NCI-H1417 (cell line): ENCODE measurements at regions not wholly inside any gene's neighbourhood (a gene's known extent, or its start where the extent isn't known, plus 50 kb on each side); places are given as distances from the start of the nearest gene placed in this dataset.
"Not testable (repeated sequence)": the region's sequence is repeated elsewhere in the genome, so short reads cannot be mapped to it uniquely, and the experiment has no call there.

Source experiments
- DNase-seq, 3 experiments: peaks; one replicate each; lab custom pipeline; 2025; lab: John Stamatoyannopoulos, UW

DNA sequence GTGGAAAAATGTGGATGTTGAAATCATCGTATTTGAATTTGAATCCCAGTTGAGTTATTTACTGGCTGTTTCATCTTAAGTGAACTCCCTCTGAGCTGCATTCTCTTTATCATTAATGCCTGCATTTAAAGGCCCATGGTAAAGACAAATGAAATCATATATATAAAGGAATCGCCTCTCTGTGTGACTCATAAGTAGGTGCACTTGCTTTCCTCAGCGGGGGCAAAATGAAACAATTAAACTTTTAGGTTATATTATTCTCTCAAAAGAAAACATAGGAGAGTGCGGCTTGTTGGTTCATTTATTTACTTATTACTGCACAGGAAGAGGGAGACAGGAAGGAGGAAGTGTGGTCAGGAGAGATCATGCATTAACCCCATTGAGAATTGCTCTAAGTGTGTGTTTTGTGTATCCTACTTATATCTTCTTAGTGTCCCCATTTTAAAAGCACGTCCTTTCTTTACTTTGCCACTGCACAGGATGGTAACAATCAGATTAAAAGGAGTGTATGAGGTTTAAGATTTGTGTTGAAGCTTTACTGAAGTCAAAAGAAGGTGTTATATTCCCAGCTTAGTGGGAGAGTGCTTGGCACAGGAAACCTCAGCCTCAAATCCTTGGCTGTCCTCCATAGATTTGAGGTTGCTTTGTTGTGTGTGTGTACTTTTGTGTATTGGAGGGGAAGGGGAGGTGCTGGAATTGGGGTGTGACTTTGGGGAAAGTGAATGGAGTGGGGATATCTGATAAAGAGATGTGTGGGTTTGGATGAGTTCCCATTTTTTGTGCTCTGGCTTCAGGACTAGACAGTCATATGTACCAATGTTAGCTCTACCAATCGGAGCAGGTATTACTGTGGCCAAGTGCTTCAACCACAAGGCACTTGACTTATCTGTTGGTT is 595.8 kb upstream of the NR2F2 start:
- no peak for DNase-seq

GRCh38 chr15:95737060-95737459 is 593.4 kb upstream of the NR2F2 start:
- DNase-seq = no peak

GRCh38 chr15:95739131-95739530 is 591.4 kb upstream of the NR2F2 start:
- DNase-seq = no peak

DNA sequence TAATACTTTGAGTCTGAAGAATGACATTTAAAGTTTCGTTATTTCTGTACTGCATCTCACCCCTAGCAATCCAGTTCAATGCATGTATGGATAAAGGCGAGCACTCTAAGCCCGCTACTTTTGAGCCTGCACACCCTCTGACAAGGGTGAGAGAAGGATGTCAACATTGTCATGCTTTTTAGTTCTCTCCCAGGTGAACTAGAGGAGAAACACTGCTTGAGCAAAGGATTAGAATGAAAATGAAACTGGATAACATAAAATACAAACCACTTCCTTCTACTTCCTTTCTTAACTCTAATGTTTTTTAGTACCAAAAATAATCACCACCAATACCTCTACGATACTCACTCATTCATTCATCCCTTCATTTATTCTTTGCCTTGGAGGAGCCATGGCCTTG is 588.7 kb upstream of the NR2F2 start:
- DNase-seq = no peak

DNA sequence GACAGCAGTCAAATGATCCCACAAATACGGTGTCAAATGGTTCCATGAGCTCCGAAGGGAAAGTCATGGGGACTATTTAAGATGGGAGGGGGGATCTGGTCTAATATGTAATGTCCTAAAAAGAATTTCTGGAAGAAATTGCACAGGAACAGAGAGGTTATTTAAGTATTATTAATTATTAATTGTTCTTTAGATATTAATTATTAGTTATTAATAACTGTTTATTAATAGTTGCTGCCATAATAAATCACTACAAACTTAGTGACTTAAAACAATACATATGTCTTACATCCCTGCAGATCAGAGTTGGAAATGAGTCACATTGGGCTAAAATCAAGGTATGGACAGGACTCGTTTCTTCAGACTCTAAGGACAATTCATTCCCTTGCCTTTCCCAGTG is 588.2 kb upstream of the NR2F2 start:
- no peak for DNase-seq

DNA sequence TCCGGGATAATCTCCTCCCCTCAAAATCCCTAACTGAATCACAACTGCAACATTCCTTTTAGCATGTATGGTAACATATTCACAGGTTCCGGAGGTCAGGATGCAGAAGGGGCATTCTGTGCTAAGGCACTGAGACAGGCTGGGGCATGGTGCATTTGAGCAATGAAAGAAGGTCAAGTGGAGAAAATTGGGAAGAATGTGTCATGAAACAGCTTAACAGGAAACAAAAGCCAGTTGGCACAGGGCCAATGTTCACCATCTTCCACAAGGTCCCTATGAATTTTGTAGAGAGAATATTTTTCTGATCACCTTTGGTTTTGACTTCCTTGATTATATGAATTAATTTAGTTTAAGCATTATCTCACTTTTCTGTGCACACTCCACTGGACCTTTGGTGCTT is 587.7 kb upstream of the NR2F2 start:
- peak in 1 of 3 experiments; percentile 28 for DNase-seq

DNA sequence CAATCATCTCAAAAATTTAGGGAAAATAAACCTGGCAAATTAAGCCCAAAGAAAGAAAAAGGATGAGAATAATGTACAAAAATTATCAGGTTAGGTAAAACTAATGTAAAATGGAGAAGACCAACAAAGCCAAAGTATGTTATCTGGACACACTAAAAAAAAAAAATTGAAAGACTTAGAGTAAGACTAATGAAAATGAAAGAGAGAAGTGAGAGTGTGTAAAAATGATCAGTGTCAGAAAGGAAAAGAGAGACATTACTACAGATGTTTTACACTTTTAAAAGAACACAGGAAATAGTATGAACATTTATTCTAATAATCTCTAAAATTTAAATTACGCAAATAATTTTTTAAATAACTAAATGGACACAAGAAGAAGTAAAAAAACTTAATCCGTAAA is 573.3 kb upstream of the NR2F2 start:
- no peak for DNase-seq

DNA sequence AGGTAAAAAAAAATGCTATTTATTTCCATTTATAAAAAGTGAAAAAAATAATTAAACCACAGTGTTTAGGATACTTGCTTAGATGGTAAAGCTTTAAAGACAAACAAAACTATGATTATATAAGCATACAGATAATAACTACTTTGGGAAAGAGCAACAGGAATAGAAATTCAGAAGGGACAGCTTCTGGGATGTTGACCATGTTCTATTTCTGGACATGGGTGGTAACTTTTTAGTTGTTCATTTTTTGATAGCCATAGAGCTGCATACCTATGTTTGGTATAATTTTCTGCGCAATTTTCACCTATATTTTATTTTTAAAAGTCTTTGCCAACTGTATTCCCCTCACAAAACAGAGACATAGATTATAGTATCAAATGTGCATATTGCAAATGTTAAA is 572.0 kb upstream of the NR2F2 start:
- no peak for DNase-seq

DNA sequence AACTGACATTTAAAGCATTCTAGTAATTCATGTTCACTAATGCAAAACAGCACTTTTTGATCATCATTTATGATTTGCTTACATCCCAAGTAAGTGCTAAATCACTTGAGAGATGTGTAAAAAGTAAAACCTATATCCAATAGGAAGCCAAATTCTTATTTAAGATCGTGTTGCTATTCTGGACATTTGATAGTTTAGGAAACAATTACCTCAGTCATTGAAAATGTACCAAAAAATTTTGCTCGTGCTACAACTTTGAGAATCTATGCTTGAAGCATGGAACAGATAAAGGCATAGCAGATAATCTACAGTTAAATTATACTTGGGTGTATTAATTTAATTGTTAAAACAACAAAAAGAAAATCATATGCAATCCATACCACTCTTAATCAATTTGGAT is 571.6 kb upstream of the NR2F2 start:
- DNase-seq = no peak

DNA sequence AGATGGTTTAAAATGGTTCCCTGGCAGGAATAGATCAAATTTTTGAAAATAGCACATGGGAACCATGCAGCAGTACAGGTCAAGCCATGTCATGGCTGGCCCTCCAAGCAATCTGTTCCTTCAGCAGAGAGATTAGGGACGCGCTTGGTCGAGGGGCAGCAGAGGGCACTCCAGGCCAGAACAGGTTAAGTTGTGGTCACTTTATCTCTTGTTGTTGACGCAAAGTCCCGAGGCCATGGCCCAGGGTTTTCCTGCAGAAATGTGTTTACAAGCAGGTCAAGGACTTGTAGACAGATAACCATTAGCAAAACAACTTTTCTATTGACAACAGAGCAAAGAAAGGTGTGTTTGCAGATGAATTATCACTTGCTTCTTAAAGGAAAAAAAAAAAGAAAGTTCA is 570.0 kb upstream of the NR2F2 start:
- DNase-seq = peak in 2 of 3 experiments; percentile 15 to 27

GRCh38 chr15:95761501-95762165 is 568.9 kb upstream of the NR2F2 start:
- DNase-seq = no peak

- DNase-seq = no peak
These were observed 567.1 kb upstream of the NR2F2 start for GRCh38 chr15:95763426-95763825.

- DNase-seq = no peak
These were observed 565.3 kb upstream of the NR2F2 start for GRCh38 chr15:95765161-95765560.

DNA sequence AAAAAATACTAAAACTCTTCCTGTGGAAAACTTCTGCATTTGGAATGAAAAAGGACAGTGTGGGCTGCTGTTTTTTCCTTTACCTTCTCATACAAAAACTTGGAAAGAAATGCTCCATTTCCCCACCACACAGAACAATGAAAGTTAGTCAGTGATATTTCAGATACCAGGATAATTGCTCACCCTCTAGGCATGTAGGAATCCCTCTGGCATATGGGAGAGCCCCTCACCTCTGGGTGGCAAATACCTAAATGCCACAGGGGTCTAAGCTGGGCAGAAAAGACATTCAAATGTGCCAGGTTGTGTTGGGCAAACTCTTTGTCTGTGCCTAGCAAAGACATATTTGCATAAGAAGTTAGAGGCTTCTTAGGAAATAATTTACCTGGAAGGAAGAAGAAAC is 560.3 kb upstream of the NR2F2 start:
- DNase-seq = no peak

- DNase-seq = no peak
These were observed 557.5 kb upstream of the NR2F2 start for GRCh38 chr15:95772982-95773381.

- DNase-seq = no peak
These were observed 546.0 kb upstream of the NR2F2 start for GRCh38 chr15:95784508-95784907.

DNA sequence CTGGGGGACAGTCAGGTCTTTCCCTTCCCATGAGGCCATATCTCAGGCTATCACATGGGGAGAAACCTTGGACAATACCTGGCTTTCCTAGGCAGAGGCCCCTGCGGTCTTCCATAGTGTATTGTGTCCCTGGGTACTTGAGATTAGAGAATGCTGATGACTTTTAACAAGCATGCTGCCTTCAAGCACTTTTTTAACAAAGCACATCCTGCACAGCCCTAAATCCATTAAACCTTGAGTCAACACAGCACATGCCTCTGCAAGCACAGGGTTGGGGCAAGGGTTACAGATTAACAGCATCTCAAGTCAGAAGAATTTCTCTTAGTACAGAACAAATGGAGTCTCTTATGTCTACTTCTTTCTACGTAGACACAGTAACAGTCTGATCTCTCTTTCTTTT is 545.2 kb upstream of the NR2F2 start:
- DNase-seq = not testable (repeated sequence)

DNA sequence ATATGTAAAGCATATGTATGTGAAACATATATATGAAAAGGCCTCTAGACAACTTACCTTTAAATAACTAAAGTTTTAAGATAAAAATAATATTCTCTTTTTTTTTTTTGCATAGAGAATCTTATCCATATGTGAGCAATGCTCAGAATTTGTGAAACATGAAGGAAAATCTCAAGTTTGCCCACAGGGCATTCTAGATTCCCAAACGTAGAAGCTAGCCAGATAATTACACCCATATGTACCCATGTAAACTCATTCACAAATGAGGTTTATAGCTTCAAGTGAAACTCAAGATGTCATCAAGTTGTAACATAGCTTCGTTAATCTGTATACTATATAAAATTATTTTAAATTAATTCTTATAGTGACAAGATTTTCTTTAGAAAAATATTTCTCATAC is 537.3 kb upstream of the NR2F2 start:
- no peak for DNase-seq

DNA sequence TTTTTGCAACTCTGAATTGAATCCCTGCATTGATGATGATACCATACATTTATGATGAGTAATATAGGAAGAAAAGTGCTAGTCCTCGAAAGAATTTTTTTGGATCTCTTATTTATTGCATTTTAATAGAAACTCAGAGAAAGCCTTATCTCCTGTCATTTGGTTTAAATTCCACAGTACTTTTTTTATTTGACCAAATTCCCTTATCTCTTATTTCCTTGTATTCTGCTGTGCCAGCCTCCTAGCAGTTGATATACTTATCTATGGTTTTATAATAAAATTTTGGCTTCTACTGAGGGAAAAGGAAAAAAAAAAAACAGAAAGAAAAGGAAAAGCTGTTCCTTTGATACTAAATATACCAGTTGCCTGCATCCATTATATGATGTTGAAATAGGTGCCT is 535.1 kb upstream of the NR2F2 start:
- no peak for DNase-seq

DNA sequence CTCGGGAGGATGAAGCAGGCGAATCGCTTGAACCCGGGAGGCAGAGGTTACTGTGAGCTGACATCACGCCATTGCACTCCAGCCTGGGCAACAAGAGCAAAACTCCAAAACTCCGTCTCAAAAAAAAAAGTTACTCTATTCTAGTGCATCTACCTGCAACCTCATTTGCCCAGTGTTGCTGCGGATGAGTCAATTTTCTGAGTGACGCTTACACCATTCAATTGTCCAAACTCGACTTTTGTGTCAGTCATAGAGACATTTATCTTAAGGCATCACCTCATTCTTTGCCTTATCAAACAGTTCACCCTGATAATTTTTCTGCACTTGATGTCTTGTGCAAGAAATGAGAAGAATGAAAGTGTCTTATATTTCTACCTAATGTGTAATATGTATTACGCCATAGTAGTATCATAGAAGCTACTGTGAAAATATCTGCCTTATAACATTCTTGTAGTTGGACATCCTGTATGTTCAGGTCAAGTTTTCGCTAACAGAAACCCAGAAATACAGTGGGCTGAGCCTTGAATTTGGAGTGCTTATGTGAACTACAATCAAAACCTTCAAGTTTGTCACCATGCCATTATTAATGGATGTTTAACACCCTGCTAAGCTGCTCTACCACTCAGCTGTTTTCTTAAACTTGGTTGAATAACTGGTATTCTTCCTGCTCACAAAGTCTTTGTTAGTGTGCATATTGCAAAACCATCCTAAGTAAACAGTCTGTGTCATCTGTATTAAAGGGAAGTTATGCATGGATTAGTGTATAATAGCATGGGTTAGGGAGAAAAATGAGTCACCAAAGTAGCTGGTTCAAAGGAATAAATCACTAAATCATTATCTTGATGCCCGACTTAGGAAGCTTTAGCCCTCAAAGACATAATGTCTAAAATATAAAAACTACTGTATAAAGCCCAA is 531.0 kb upstream of the NR2F2 start:
- DNase-seq = no peak

DNA sequence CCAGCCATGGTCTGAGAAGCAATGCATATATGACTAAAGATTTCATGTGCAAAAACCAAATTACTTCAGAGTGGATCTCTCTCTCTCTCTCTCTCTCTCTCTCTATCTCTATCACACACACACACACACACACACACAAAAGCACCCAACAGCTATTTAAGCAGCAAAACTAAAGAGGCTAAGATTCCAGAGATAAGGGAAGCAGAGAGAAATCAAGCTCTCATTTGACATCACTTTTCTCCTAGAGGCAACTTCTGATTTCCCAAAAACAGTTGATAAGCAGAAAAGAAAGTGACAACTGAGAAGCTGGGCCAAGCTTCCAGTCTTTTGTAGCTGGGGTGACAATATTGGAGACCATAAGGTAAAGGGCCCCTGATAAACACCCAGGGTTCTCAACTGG is 526.0 kb upstream of the NR2F2 start:
- DNase-seq = no peak

DNA sequence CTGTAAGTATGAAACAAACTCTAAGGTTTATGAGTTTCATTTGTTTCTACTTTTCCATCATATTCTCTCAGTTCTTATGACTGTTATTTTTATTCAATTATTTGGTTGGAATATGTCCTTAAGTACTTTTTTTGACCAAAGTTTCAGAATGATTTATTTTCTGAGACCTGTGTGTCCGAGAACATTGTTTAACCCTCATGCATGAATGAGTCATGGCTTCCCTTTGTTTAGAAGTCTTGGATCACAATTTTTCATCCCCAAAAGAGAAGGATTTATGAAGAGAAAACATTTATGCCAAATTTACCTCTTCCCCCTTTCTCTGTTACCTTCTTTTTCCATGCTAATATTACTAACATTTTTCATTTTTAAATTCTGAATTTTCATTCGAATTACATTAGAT is 518.0 kb upstream of the NR2F2 start:
- no peak for DNase-seq

- no peak for DNase-seq
These were observed 515.6 kb upstream of the NR2F2 start for GRCh38 chr15:95814908-95815307.
